Panc1 (cell line): ENCODE measurements at regions not wholly inside any gene's neighbourhood (a gene's known extent, or its start where the extent isn't known, plus 50 kb on each side); places are given as distances from the start of the nearest gene placed in this dataset.

Experiments used
- ATAC-seq: fragments of 200-7000 bp; cut with Tn5 transposase; 2 replicates; pipeline ENCODE4 v1.9.1; 2020; ENCODE audit warnings: mild to moderate bottlenecking, moderate library complexity
- BruUV-seq: library from RNA; stranded (reverse); fragments of 400-500 nt; replicated peaks from 2 replicates; lab custom pipeline; 2021; lab: Mats Ljungman, UMichigan
- CTCF ChIA-PET: fragments of 300-600 bp; sonication (Branson Sonifier 250); formaldehyde crosslinking; loops from one replicate; lab custom pipeline; 2022; ENCODE audit warnings: antibody characterized with exemption; lab: Charles Lee
- POLR2A ChIA-PET: fragments of 300-600 bp; sonication (Branson Sonifier 250); formaldehyde crosslinking; loops from one replicate; lab custom pipeline; 2022; ENCODE audit warnings: antibody characterized with exemption; lab: Charles Lee
- DNase-seq: peaks from one replicate; pipeline ENCODE4 v3.0.0-alpha.2; 2010; ENCODE audit warnings: low read depth, low spot score
- H3K27ac ChIP-seq: 2 replicates; pipeline ENCODE4 v1.5.1; 2011; ENCODE audit warnings: mild to moderate bottlenecking, low read length, inconsistent platforms
- H3K27me3 ChIP-seq: fragments of 200-500 bp; sonication (Bioruptor generic); 2 replicates; pipeline ENCODE4 v1.6.0; 2014; ENCODE audit warnings: low read length, inconsistent platforms; ENCODE audit not compliant: control insufficient read depth, insufficient read depth
- H3K36me3 ChIP-seq: fragments of 200-500 bp; sonication (Bioruptor generic); 2 replicates; pipeline ENCODE4 v1.5.1; 2014; ENCODE audit warnings: inconsistent platforms, mild to moderate bottlenecking, low read length, moderate library complexity; ENCODE audit not compliant: control insufficient read depth, insufficient read depth
- H3K4me1 ChIP-seq: 2 replicates; pipeline ENCODE4 v1.5.1; 2011; ENCODE audit warnings: inconsistent platforms, mild to moderate bottlenecking, low read length, moderate library complexity; ENCODE audit not compliant: control insufficient read depth, insufficient read depth
- H3K4me3 ChIP-seq, 2 experiments: 2 replicates each; pipeline ENCODE4 v1.5.1; 2011 to 2012; ENCODE audit warnings: low read depth in 2 of 2, low read length in 2 of 2, mild to moderate bottlenecking in 2 of 2, inconsistent platforms in 1 of 2, moderate library complexity in 1 of 2
- H3K9me3 ChIP-seq: fragments of 200-500 bp; sonication (Bioruptor generic); 2 replicates; pipeline ENCODE4 v1.5.1; 2014; ENCODE audit warnings: low read depth, mild to moderate bottlenecking, inconsistent platforms, low read length, moderate library complexity; ENCODE audit not compliant: control insufficient read depth, insufficient read depth
- CTCF ChIP-seq: fragments of 450-650 bp; IDR thresholded peaks from 2 replicates; pipeline ENCODE4 v1.5.1; 2017; ENCODE audit warnings: mild to moderate bottlenecking
- POLR2AphosphoS5 ChIP-seq: IDR thresholded peaks from 2 replicates; pipeline ENCODE4 v1.6.1; 2012; ENCODE audit warnings: mild to moderate bottlenecking, low read depth, low read length, moderate library complexity
- REST ChIP-seq, 2 experiments: IDR thresholded peaks; 2 replicates each; pipeline ENCODE4 v1.6.1; 2011 to 2012; ENCODE audit warnings: low read depth in 2 of 2, control low read depth in 1 of 2, low read length in 1 of 2, mild to moderate bottlenecking in 1 of 2, moderate library complexity in 1 of 2; ENCODE audit not compliant: insufficient read depth in 1 of 2
- SIN3A ChIP-seq: IDR thresholded peaks from 2 replicates; pipeline ENCODE4 v1.6.1; 2012; ENCODE audit warnings: low read depth, mild to moderate bottlenecking, low read length, moderate library complexity, borderline replicate concordance; ENCODE audit not compliant: insufficient read depth
- TCF7L2 ChIP-seq: IDR thresholded peaks from 2 replicates; pipeline ENCODE4 v1.6.1; 2011; ENCODE audit warnings: mild to moderate bottlenecking, low read depth, low read length, inconsistent platforms
- in situ Hi-C: cut with HindIII; loops from 2 replicates; pipeline ENCODE4 v1.10.0; 2016; ENCODE audit warnings: low sequenced_read_pairs, low pct_unique_long_range_greater_than_20kb
- intact Hi-C: fragments of 100-400 bp; cut with micrococcal nuclease; formaldehyde crosslinking; loops from one replicate; pipeline ENCODE4 v1.10.0; 2022; ENCODE audit not compliant: unreplicated experiment

GRCh38 chr10:65172249-65172648 is 1651.0 kb downstream of the REEP3 start:
- Histone ChIP-seq H3K4me3 (no peak overlapping the region), H3K27me3 (no peaks in the 10 kb centered on the region), H3K27ac (no peak overlapping the region), H3K36me3 (no peaks in the 10 kb centered on the region), H3K9me3 (no peaks in the 10 kb centered on the region), H3K4me1 (no peaks in the 10 kb centered on the region)
- TF ChIP-seq POLR2AphosphoS5 (no peak), CTCF (no peak), REST (IDR thresholded peaks at IDR 0.05; ENCODE audit: insufficient read depth in 1 of 2, low read depth in 2 of 2, low read length in 1 of 2) (no peak), SIN3A (no peak), TCF7L2 (no peak)
- in situ Hi-C loops (no loop called here), intact Hi-C loops (no loop called here)
- ATAC-seq: no peak
- POLR2A ChIA-PET: no interaction called here
- DNase-seq: no peak
- CTCF ChIA-PET: no interaction called here
- BruUV-seq: no TSS peak

- ChIA-PET POLR2A (no interaction called here), CTCF (no interaction called here)
- in situ Hi-C loops (no loop called here), intact Hi-C loops (no loop called here)
- Histone ChIP-seq H3K27me3 (no peaks in the 10 kb centered on the region), H3K27ac (no peak overlapping the region), H3K4me1 (no peaks in the 10 kb centered on the region), H3K36me3 (no peaks in the 10 kb centered on the region), H3K4me3 (no peak overlapping the region), H3K9me3 (no peaks in the 10 kb centered on the region)
- no TSS peak for BruUV-seq
- TF ChIP-seq REST (IDR thresholded peaks at IDR 0.05; ENCODE audit: insufficient read depth in 1 of 2, low read depth in 2 of 2, low read length in 1 of 2): no peak
- TF ChIP-seq CTCF: no peak
- TF ChIP-seq SIN3A: no peak
- no peak for TF ChIP-seq TCF7L2
- no peak for TF ChIP-seq POLR2AphosphoS5
- ATAC-seq: no peak
- no peak for DNase-seq
These were observed 1655.8 kb downstream of the REEP3 start for GRCh38 chr10:65176994-65177393.
